ENCODE measurements at regions not wholly inside any gene's neighbourhood (a gene's known extent, or its start where the extent isn't known, plus 50 kb on each side); places are given as distances from the start of the nearest gene placed in this dataset.

GRCh38 chr13:59488436-59488835 is 675.3 kb downstream of the DIAPH3 start:
- Mint-ChIP-seq H3K4me3 (ENCODE audit: unreplicated experiment) (no peak overlapping the region), H3K36me3 (ENCODE audit: insufficient read depth, unreplicated experiment) (no peaks in the 10 kb centered on the region), H3K4me1 (ENCODE audit: insufficient read depth, unreplicated experiment) (no peaks in the 10 kb centered on the region), H3K27ac (ENCODE audit: low read depth, unreplicated experiment) (no peak overlapping the region), H3K27me3 (ENCODE audit: insufficient read depth, unreplicated experiment) (peaks cover 59% of the 10 kb centered on the region), H3K9me3 (ENCODE audit: unreplicated experiment) (no peaks in the 10 kb centered on the region)
- intact Hi-C loops (cut with micrococcal nuclease): no loop called here
- no TSS peak for BruUV-seq (replicated peaks)
- ChIA-PET CTCF (no interaction called here), POLR2A (no interaction called here)
- DNase-seq (ENCODE audit: unreplicated experiment): no peak
- TF ChIP-seq, protein P1, sequence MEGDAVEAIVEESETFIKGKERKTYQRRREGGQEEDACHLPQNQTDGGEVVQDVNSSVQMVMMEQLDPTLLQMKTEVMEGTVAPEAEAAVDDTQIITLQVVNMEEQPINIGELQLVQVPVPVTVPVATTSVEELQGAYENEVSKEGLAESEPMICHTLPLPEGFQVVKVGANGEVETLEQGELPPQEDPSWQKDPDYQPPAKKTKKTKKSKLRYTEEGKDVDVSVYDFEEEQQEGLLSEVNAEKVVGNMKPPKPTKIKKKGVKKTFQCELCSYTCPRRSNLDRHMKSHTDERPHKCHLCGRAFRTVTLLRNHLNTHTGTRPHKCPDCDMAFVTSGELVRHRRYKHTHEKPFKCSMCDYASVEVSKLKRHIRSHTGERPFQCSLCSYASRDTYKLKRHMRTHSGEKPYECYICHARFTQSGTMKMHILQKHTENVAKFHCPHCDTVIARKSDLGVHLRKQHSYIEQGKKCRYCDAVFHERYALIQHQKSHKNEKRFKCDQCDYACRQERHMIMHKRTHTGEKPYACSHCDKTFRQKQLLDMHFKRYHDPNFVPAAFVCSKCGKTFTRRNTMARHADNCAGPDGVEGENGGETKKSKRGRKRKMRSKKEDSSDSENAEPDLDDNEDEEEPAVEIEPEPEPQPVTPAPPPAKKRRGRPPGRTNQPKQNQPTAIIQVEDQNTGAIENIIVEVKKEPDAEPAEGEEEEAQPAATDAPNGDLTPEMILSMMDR (IDR thresholded peaks at IDR 0.05; ENCODE audit: unreplicated experiment): no peak

DNA sequence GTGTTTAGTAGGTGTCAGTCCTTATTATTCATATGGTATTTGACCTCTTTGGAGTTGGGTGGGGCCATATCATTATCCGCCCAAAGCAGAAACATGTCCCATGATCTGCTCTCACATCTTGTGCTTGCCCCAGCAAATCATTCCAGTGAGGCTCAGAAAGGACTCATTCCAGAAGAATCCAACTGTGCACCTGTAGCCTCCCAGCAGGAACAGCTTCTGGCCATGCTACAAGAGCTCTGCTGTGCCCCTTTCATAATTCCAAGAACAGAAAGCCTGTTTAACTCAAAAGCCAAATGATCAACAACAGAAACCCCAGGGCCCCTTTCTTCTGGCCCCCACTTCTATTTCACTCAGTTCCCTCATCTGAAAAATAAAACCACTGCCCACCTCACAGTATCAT is 673.1 kb downstream of the DIAPH3 start:
- Mint-ChIP-seq H3K27me3 (ENCODE audit: insufficient read depth, unreplicated experiment) (peaks cover 57% of the 10 kb centered on the region), H3K4me1 (ENCODE audit: insufficient read depth, unreplicated experiment) (no peaks in the 10 kb centered on the region), H3K27ac (ENCODE audit: low read depth, unreplicated experiment) (no peak overlapping the region), H3K36me3 (ENCODE audit: insufficient read depth, unreplicated experiment) (no peaks in the 10 kb centered on the region), H3K9me3 (ENCODE audit: unreplicated experiment) (no peaks in the 10 kb centered on the region), H3K4me3 (ENCODE audit: unreplicated experiment) (no peak overlapping the region)
- intact Hi-C loops (cut with micrococcal nuclease): no loop called here
- no TSS peak for BruUV-seq (replicated peaks)
- TF ChIP-seq, protein P1 (IDR thresholded peaks at IDR 0.05; ENCODE audit: unreplicated experiment): no peak
- CTCF ChIA-PET: no interaction called here
- POLR2A ChIA-PET: no interaction called here
- DNase-seq (ENCODE audit: unreplicated experiment): no peak

- Mint-ChIP-seq H3K9me3 (ENCODE audit: unreplicated experiment) (no peaks in the 10 kb centered on the region), H3K4me1 (ENCODE audit: insufficient read depth, unreplicated experiment) (no peaks in the 10 kb centered on the region), H3K36me3 (ENCODE audit: insufficient read depth, unreplicated experiment) (no peaks in the 10 kb centered on the region), H3K27me3 (ENCODE audit: insufficient read depth, unreplicated experiment) (peaks cover 49% of the 10 kb centered on the region), H3K4me3 (ENCODE audit: unreplicated experiment) (no peak overlapping the region), H3K27ac (ENCODE audit: low read depth, unreplicated experiment) (no peak overlapping the region)
- BruUV-seq (replicated peaks): no TSS peak
- CTCF ChIA-PET: interaction anchor here (1.0 kb wide), 1 partner anchor 15 kb away, joined by 4 read pairs; no protein-coding TSS in a partner anchor
- intact Hi-C loops (cut with micrococcal nuclease): no loop called here
- DNase-seq (ENCODE audit: unreplicated experiment): no peak
- TF ChIP-seq, protein P1 (IDR thresholded peaks at IDR 0.05; ENCODE audit: unreplicated experiment): no peak
- POLR2A ChIA-PET: interaction anchor here (1.0 kb wide), 1 partner anchor 673 kb away, joined by 3 read pairs; no protein-coding TSS in a partner anchor
These were observed 671.6 kb downstream of the DIAPH3 start for GRCh38 chr13:59492030-59492636.

DNA sequence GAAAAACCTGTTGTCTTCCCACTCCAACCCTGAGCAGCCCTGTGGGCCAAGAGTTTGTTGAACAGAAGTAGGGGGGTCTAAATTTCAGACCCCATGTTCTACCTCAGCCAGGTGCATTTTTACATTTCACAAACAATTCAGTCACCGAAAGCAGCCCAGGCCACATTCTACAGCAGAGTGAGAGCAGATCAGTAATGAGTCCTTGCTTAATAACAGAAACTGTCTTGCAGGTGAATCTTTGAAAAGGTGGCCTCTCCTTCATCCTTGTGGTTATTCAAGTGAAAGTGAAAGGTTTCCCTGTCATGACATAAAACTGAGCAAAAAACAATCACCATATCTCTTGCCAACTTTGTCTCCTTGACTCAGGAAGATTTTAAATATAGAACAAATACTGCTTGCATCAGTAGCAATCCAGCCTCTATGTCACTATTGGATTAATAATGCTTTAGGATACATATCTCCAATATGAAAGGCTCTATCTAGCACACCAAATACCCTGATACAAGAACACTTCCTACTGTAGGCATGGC is 670.2 kb downstream of the DIAPH3 start:
- Mint-ChIP-seq H3K4me3 (ENCODE audit: unreplicated experiment) (no peak overlapping the region), H3K27me3 (ENCODE audit: insufficient read depth, unreplicated experiment) (peaks cover 60% of the 10 kb centered on the region), H3K9me3 (ENCODE audit: unreplicated experiment) (no peaks in the 10 kb centered on the region), H3K4me1 (ENCODE audit: insufficient read depth, unreplicated experiment) (no peaks in the 10 kb centered on the region), H3K27ac (ENCODE audit: low read depth, unreplicated experiment) (no peak overlapping the region), H3K36me3 (ENCODE audit: insufficient read depth, unreplicated experiment) (no peaks in the 10 kb centered on the region)
- intact Hi-C loops (cut with micrococcal nuclease): no loop called here
- DNase-seq (ENCODE audit: unreplicated experiment): no peak
- TF ChIP-seq, protein P1 (IDR thresholded peaks at IDR 0.05; ENCODE audit: unreplicated experiment): no peak
- ChIA-PET CTCF (no interaction called here), POLR2A (no interaction called here)
- no TSS peak for BruUV-seq (replicated peaks)
